Astrocyte (in vitro differentiated cells and primary cell): ENCODE measurements at regions not wholly inside any gene's neighbourhood (a gene's known extent, or its start where the extent isn't known, plus 50 kb on each side); places are given as distances from the start of the nearest gene placed in this dataset.

ENCODE experiments used
- CTCF ChIP-seq: IDR thresholded peaks from 2 replicates; pipeline ENCODE4 v1.5.1; 2011; ENCODE audit warnings: low read depth, mild to moderate bottlenecking, inconsistent platforms, low read length, moderate library complexity; ENCODE audit not compliant: insufficient read depth
- EZH2 ChIP-seq: IDR thresholded peaks from 2 replicates; pipeline ENCODE4 v1.6.1; 2012; ENCODE audit warnings: mild to moderate bottlenecking, low read length, inconsistent platforms; ENCODE audit not compliant: insufficient read depth

DNA sequence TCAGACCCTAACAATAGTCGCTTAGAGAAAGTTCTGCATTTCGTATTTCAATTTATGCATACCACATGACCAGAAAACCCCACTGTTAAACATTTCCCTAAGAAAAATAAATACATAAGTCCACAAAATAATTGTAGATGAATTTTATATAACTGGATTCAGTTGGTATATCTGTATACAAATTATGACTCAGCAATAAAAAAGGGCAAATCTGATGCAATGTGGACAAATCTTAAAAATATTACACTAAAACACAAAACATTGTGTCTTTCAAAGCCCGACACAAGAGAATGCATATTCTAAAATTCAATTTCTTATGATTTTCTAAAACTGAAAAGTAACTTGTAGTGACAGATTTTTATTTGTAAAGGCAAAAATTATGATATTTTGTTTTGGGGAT lies 1005.0 kb downstream of the EFNB2 start:
- TF ChIP-seq CTCF (no peak), EZH2 (no peak)
